ENCODE measurements at regions not wholly inside any gene's neighbourhood (a gene's known extent, or its start where the extent isn't known, plus 50 kb on each side); places are given as distances from the start of the nearest gene placed in this dataset.

GRCh38 chr2:15756882-15757819, 165.5 kb downstream of the DDX1 start:
- TF ChIP-seq, protein P1, sequence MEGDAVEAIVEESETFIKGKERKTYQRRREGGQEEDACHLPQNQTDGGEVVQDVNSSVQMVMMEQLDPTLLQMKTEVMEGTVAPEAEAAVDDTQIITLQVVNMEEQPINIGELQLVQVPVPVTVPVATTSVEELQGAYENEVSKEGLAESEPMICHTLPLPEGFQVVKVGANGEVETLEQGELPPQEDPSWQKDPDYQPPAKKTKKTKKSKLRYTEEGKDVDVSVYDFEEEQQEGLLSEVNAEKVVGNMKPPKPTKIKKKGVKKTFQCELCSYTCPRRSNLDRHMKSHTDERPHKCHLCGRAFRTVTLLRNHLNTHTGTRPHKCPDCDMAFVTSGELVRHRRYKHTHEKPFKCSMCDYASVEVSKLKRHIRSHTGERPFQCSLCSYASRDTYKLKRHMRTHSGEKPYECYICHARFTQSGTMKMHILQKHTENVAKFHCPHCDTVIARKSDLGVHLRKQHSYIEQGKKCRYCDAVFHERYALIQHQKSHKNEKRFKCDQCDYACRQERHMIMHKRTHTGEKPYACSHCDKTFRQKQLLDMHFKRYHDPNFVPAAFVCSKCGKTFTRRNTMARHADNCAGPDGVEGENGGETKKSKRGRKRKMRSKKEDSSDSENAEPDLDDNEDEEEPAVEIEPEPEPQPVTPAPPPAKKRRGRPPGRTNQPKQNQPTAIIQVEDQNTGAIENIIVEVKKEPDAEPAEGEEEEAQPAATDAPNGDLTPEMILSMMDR (IDR thresholded peaks at IDR 0.05; ENCODE audit: insufficient read depth, low read depth, low read length), result no peak
- no peak for TF ChIP-seq EZH2 (IDR thresholded peaks at IDR 0.05; ENCODE audit: insufficient read depth, low read length)

Measured in astrocyte (in vitro differentiated cells and primary cell).